DOHH2 (cell line): ENCODE measurements at regions not wholly inside any gene's neighbourhood (a gene's known extent, or its start where the extent isn't known, plus 50 kb on each side); places are given as distances from the start of the nearest gene placed in this dataset.

ENCODE experiments used
- H3F3A ChIP-seq: fragments of 200-600 bp; sonication (generic), shearing (Covaris generic); 2 replicates; pipeline ENCODE4 v1.6.0; 2016; ENCODE audit warnings: antibody characterized with exemption, mild to moderate bottlenecking; ENCODE audit not compliant: control insufficient read depth, insufficient read depth
- H3K27ac ChIP-seq: fragments of 200-600 bp; sonication (generic); 2 replicates; pipeline ENCODE4 v1.5.1; 2014; ENCODE audit warnings: low read depth, mild to moderate bottlenecking, low read length, moderate library complexity
- H3K27me3 ChIP-seq: fragments of 200-600 bp; sonication (generic); 2 replicates; pipeline ENCODE4 v1.6.1; 2014; ENCODE audit warnings: mild to moderate bottlenecking, low read length, mixed read lengths; ENCODE audit not compliant: control insufficient read depth
- H3K36me3 ChIP-seq: fragments of 200-600 bp; sonication (generic); 2 replicates; pipeline ENCODE4 v1.6.1; 2014; ENCODE audit warnings: mild to moderate bottlenecking, low read length, moderate library complexity, mixed read lengths; ENCODE audit not compliant: control insufficient read depth
- H3K4me1 ChIP-seq: fragments of 200-600 bp; sonication (generic); 2 replicates; pipeline ENCODE4 v1.6.1; 2014; ENCODE audit warnings: mild to moderate bottlenecking, low read length, mixed read lengths; ENCODE audit not compliant: control insufficient read depth
- H3K4me2 ChIP-seq: fragments of 200-600 bp; sonication (generic); 2 replicates; pipeline ENCODE4 v1.6.0; 2014; ENCODE audit warnings: mild to moderate bottlenecking, low read length, moderate library complexity
- H3K4me3 ChIP-seq: fragments of 200-600 bp; sonication (generic); 2 replicates; pipeline ENCODE4 v1.5.1; 2014; ENCODE audit warnings: mild to moderate bottlenecking, low read length, mixed read lengths
- H3K79me2 ChIP-seq: fragments of 200-600 bp; sonication (generic); 2 replicates; pipeline ENCODE4 v1.6.1; 2014; ENCODE audit warnings: mild to moderate bottlenecking, low read length, mixed read lengths; ENCODE audit not compliant: control insufficient read depth
- H3K9me2 ChIP-seq: fragments of 200-600 bp; sonication (generic); replicated peaks from 2 replicates; pipeline ENCODE4 v1.6.1; 2014; ENCODE audit warnings: mild to moderate bottlenecking, low read length, mixed read lengths; ENCODE audit not compliant: control insufficient read depth
- H3K9me3 ChIP-seq: fragments of 200-600 bp; sonication (generic); 2 replicates; pipeline ENCODE4 v1.6.1; 2014; ENCODE audit warnings: antibody characterized with exemption, low read length, mixed read lengths; ENCODE audit not compliant: control insufficient read depth, insufficient read depth
- H4K20me1 ChIP-seq: fragments of 200-600 bp; sonication (generic); 2 replicates; pipeline ENCODE4 v1.6.0; 2014; ENCODE audit warnings: low read depth, mild to moderate bottlenecking, antibody characterized with exemption, low read length, moderate library complexity; ENCODE audit not compliant: control insufficient read depth, insufficient read depth
- CTCF ChIP-seq: fragments of 200-600 bp; sonication (generic); IDR thresholded peaks from one replicate; pipeline ENCODE4 v1.5.1; 2014; ENCODE audit warnings: antibody characterized with exemption, mild to moderate bottlenecking, low read depth, low read length; ENCODE audit not compliant: poor library complexity, severe bottlenecking
- EZH2phosphoT487 ChIP-seq: fragments of 200-600 bp; sonication (generic); IDR thresholded peaks from 2 replicates; pipeline ENCODE4 v1.6.1; 2017; ENCODE audit warnings: borderline replicate concordance, mild to moderate bottlenecking, antibody characterized with exemption, low read length, moderate library complexity, mixed read lengths

GRCh38 chr10:60728056-60728455, 50.2 kb upstream of the CDK1 start:
- H3K79me2 ChIP-seq: no peaks in the 10 kb centered on the region
- H3K9me2 ChIP-seq: no peaks in the 10 kb centered on the region
- H3K36me3 ChIP-seq: no peaks in the 10 kb centered on the region
- peaks cover 52% of the 10 kb centered on the region for H3K27me3 ChIP-seq
- TF ChIP-seq EZH2phosphoT487 (no peak), CTCF (no peak)
- H3K4me1 ChIP-seq: peaks cover 11% of the 10 kb centered on the region
- H3K4me3 ChIP-seq: no peak overlapping the region
- H4K20me1 ChIP-seq: no peaks in the 10 kb centered on the region
- no peak overlapping the region for H3K4me2 ChIP-seq
- no peak overlapping the region for H3K27ac ChIP-seq
- no peaks in the 10 kb centered on the region for H3F3A ChIP-seq
- H3K9me3 ChIP-seq: no peaks in the 10 kb centered on the region

GRCh38 chr10:60726257-60726656, 52.0 kb upstream of the CDK1 start:
- Histone ChIP-seq H3K27me3 (peaks cover 34% of the 10 kb centered on the region), H4K20me1 (no peaks in the 10 kb centered on the region), H3F3A (no peaks in the 10 kb centered on the region), H3K4me2 (no peak overlapping the region), H3K79me2 (no peaks in the 10 kb centered on the region), H3K9me2 (no peaks in the 10 kb centered on the region), H3K4me1 (no peaks in the 10 kb centered on the region), H3K4me3 (no peak overlapping the region), H3K36me3 (no peaks in the 10 kb centered on the region), H3K27ac (no peak overlapping the region), H3K9me3 (no peaks in the 10 kb centered on the region)
- no peak for TF ChIP-seq EZH2phosphoT487
- TF ChIP-seq CTCF: no peak

- Histone ChIP-seq H4K20me1 (no peaks in the 10 kb centered on the region), H3K27ac (no peak overlapping the region), H3K4me2 (no peak overlapping the region), H3K9me3 (no peaks in the 10 kb centered on the region), H3K27me3 (peaks cover 4% of the 10 kb centered on the region; the same call in 1 of the 2 replicates), H3K79me2 (no peaks in the 10 kb centered on the region), H3K4me3 (no peak overlapping the region), H3K36me3 (no peaks in the 10 kb centered on the region), H3F3A (no peaks in the 10 kb centered on the region), H3K9me2 (no peaks in the 10 kb centered on the region), H3K4me1 (no peaks in the 10 kb centered on the region)
- TF ChIP-seq EZH2phosphoT487 (no peak), CTCF (no peak)
Observed at GRCh38 chr10:60722623-60723022, 55.7 kb upstream of the CDK1 start.

GRCh38 chr10:60719721-60720120, 58.6 kb upstream of the CDK1 start:
- Histone ChIP-seq H3K9me3 (no peaks in the 10 kb centered on the region), H3K9me2 (no peaks in the 10 kb centered on the region), H3K27me3 (no peaks in the 10 kb centered on the region), H3K27ac (no peak overlapping the region), H3K4me2 (no peak overlapping the region), H3K79me2 (no peaks in the 10 kb centered on the region), H3F3A (no peaks in the 10 kb centered on the region), H4K20me1 (no peaks in the 10 kb centered on the region), H3K36me3 (no peaks in the 10 kb centered on the region), H3K4me1 (no peaks in the 10 kb centered on the region), H3K4me3 (no peak overlapping the region)
- no peak for TF ChIP-seq CTCF
- TF ChIP-seq EZH2phosphoT487: no peak
